ENCODE measurements at regions not wholly inside any gene's neighbourhood (a gene's known extent, or its start where the extent isn't known, plus 50 kb on each side); places are given as distances from the start of the nearest gene placed in this dataset.

DNA sequence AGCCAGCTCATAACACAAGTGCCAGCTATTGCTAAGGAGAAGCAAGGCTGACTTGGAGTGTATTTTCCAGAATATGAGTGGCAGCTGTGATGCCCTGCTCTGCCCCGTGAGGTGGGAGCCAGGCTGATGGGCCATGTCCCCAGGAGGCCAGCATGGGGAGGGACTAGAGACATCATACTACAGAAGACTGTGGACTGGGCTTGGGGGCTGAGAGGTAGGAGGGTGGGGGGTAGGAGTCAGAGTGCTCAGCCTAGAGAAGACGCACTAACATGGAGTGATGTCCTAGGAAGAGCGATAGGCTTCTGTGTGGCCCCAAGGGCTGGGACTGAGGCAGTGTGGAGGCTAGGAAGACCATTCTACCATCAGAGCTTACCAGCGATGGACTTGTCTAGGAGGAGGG is 143.7 kb downstream of the WSCD1 start (continued):
- TF ChIP-seq, protein P1, sequence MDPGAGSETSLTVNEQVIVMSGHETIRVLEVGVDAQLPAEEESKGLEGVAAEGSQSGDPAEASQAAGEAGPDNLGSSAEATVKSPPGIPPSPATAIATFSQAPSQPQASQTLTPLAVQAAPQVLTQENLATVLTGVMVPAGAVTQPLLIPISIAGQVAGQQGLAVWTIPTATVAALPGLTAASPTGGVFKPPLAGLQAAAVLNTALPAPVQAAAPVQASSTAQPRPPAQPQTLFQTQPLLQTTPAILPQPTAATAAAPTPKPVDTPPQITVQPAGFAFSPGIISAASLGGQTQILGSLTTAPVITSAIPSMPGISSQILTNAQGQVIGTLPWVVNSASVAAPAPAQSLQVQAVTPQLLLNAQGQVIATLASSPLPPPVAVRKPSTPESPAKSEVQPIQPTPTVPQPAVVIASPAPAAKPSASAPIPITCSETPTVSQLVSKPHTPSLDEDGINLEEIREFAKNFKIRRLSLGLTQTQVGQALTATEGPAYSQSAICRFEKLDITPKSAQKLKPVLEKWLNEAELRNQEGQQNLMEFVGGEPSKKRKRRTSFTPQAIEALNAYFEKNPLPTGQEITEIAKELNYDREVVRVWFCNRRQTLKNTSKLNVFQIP (CRISPR knock-in tag; IDR thresholded peaks at IDR 0.05; ENCODE audit: borderline replicate concordance, low read depth) = no peak

- no peak for ATAC-seq
- TF ChIP-seq ISL1 (CRISPR knock-in tag; IDR thresholded peaks at IDR 0.05) (no peak), ARNTL (CRISPR knock-in tag; IDR thresholded peaks at IDR 0.05; ENCODE audit: borderline replicate concordance, low read depth) (no peak), ZNF70 (CRISPR knock-in tag; IDR thresholded peaks at IDR 0.05) (no peak), CSDC2 (CRISPR knock-in tag; IDR thresholded peaks at IDR 0.05) (no peak), ZNF8 (CRISPR knock-in tag; IDR thresholded peaks at IDR 0.05) (no peak), ESRRG (CRISPR knock-in tag; IDR thresholded peaks at IDR 0.05) (no peak), TOX (CRISPR knock-in tag; IDR thresholded peaks at IDR 0.05; ENCODE audit: borderline replicate concordance) (no peak), GLIS3 (CRISPR knock-in tag; IDR thresholded peaks at IDR 0.05) (no peak), RARB (CRISPR knock-in tag; IDR thresholded peaks at IDR 0.05) (no peak), PPARA (CRISPR knock-in tag; IDR thresholded peaks at IDR 0.05; ENCODE audit: borderline replicate concordance) (no peak), SNAI2 (CRISPR knock-in tag; IDR thresholded peaks at IDR 0.05) (no peak), TCF4 (CRISPR knock-in tag; IDR thresholded peaks at IDR 0.05; ENCODE audit: borderline replicate concordance) (no peak), OSR1 (CRISPR knock-in tag; IDR thresholded peaks at IDR 0.05) (no peak), ZFP3 (CRISPR knock-in tag; IDR thresholded peaks at IDR 0.05) (no peak), ZNF565 (CRISPR knock-in tag; conservative IDR thresholded peaks at IDR 0.05; ENCODE audit: low read depth) (no peak), CSRNP3 (CRISPR knock-in tag; IDR thresholded peaks at IDR 0.05) (no peak), ZFP30 (CRISPR knock-in tag; IDR thresholded peaks at IDR 0.05) (no peak)
- TF ChIP-seq, protein P2, sequence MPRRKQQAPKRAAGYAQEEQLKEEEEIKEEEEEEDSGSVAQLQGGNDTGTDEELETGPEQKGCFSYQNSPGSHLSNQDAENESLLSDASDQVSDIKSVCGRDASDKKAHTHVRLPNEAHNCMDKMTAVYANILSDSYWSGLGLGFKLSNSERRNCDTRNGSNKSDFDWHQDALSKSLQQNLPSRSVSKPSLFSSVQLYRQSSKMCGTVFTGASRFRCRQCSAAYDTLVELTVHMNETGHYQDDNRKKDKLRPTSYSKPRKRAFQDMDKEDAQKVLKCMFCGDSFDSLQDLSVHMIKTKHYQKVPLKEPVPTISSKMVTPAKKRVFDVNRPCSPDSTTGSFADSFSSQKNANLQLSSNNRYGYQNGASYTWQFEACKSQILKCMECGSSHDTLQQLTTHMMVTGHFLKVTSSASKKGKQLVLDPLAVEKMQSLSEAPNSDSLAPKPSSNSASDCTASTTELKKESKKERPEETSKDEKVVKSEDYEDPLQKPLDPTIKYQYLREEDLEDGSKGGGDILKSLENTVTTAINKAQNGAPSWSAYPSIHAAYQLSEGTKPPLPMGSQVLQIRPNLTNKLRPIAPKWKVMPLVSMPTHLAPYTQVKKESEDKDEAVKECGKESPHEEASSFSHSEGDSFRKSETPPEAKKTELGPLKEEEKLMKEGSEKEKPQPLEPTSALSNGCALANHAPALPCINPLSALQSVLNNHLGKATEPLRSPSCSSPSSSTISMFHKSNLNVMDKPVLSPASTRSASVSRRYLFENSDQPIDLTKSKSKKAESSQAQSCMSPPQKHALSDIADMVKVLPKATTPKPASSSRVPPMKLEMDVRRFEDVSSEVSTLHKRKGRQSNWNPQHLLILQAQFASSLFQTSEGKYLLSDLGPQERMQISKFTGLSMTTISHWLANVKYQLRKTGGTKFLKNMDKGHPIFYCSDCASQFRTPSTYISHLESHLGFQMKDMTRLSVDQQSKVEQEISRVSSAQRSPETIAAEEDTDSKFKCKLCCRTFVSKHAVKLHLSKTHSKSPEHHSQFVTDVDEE (CRISPR knock-in tag; IDR thresholded peaks at IDR 0.05) = no peak
- TF ChIP-seq, protein P3, sequence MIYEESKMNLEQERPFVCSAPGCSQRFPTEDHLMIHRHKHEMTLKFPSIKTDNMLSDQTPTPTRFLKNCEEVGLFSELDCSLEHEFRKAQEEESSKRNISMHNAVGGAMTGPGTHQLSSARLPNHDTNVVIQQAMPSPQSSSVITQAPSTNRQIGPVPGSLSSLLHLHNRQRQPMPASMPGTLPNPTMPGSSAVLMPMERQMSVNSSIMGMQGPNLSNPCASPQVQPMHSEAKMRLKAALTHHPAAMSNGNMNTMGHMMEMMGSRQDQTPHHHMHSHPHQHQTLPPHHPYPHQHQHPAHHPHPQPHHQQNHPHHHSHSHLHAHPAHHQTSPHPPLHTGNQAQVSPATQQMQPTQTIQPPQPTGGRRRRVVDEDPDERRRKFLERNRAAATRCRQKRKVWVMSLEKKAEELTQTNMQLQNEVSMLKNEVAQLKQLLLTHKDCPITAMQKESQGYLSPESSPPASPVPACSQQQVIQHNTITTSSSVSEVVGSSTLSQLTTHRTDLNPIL (CRISPR knock-in tag; IDR thresholded peaks at IDR 0.05; ENCODE audit: low read depth) = no peak
Observed at GRCh38 chr17:6212766-6213165, 142.6 kb downstream of the WSCD1 start.

DNA sequence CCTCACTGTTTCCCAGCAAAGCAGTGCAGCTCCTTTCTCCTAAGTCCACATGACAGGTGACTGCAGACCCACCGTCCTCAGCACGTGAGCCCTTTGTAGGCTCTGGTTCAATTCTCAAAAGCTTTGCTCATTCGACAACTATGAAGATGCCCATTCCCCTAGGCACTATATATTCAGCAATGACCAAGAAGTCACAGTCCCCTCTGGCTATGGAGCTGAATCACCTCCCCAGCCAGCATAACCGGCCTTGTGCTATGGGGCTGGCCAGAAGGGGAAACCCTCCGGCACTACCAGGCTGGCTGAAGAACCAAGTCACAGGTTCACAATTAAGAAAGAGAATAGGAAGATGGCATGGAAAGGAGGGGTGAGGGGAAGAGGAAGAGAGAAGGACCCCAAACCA is 139.7 kb downstream of the WSCD1 start:
- TF ChIP-seq ARNTL (CRISPR knock-in tag; IDR thresholded peaks at IDR 0.05; ENCODE audit: borderline replicate concordance, low read depth) = no peak
- no peak for TF ChIP-seq ZC3H10 (CRISPR knock-in tag; IDR thresholded peaks at IDR 0.05)
- TF ChIP-seq ISL1 (CRISPR knock-in tag; IDR thresholded peaks at IDR 0.05) = no peak
- TF ChIP-seq TOX (CRISPR knock-in tag; IDR thresholded peaks at IDR 0.05; ENCODE audit: borderline replicate concordance) = no peak
- TF ChIP-seq GLIS3 (CRISPR knock-in tag; IDR thresholded peaks at IDR 0.05) = no peak
- no peak for TF ChIP-seq RARB (CRISPR knock-in tag; IDR thresholded peaks at IDR 0.05)

GRCh38 chr17:6208608-6209180 is 138.5 kb downstream of the WSCD1 start:
- ATAC-seq = no peak
- TF ChIP-seq ISL1 (CRISPR knock-in tag; IDR thresholded peaks at IDR 0.05) (no peak), ZC3H10 (CRISPR knock-in tag; IDR thresholded peaks at IDR 0.05) (no peak), RARB (CRISPR knock-in tag; IDR thresholded peaks at IDR 0.05) (no peak), GLIS3 (CRISPR knock-in tag; IDR thresholded peaks at IDR 0.05) (no peak), PPARA (CRISPR knock-in tag; IDR thresholded peaks at IDR 0.05; ENCODE audit: borderline replicate concordance) (no peak), BACH2 (CRISPR knock-in tag; IDR thresholded peaks at IDR 0.05; ENCODE audit: borderline replicate concordance) (no peak), ZNF565 (CRISPR knock-in tag; conservative IDR thresholded peaks at IDR 0.05; ENCODE audit: low read depth) (no peak), OSR1 (CRISPR knock-in tag; IDR thresholded peaks at IDR 0.05) (no peak), ZFP3 (CRISPR knock-in tag; IDR thresholded peaks at IDR 0.05) (no peak), ESRRG (CRISPR knock-in tag; IDR thresholded peaks at IDR 0.05) (no peak), ZFP30 (CRISPR knock-in tag; IDR thresholded peaks at IDR 0.05) (no peak), ZNF70 (CRISPR knock-in tag; IDR thresholded peaks at IDR 0.05) (no peak), CSDC2 (CRISPR knock-in tag; IDR thresholded peaks at IDR 0.05) (no peak), CSRNP3 (CRISPR knock-in tag; IDR thresholded peaks at IDR 0.05) (no peak)
- TF ChIP-seq, protein P2 (CRISPR knock-in tag; IDR thresholded peaks at IDR 0.05) = no peak

More for the DNA sequence above, 139.7 kb downstream of the WSCD1 start:
- no peak for ATAC-seq

Data from SK-N-SH treated with all-trans-retinoic acid at 6 μM for 48 hours (cell line).